NCI-H748 (cell line): ENCODE measurements at regions not wholly inside any gene's neighbourhood (a gene's known extent, or its start where the extent isn't known, plus 50 kb on each side); places are given as distances from the start of the nearest gene placed in this dataset.

Source experiments
- DNase-seq: peaks from one replicate; lab custom pipeline; 2025; ENCODE audit not compliant: unreplicated experiment; lab: John Stamatoyannopoulos, UW

DNA sequence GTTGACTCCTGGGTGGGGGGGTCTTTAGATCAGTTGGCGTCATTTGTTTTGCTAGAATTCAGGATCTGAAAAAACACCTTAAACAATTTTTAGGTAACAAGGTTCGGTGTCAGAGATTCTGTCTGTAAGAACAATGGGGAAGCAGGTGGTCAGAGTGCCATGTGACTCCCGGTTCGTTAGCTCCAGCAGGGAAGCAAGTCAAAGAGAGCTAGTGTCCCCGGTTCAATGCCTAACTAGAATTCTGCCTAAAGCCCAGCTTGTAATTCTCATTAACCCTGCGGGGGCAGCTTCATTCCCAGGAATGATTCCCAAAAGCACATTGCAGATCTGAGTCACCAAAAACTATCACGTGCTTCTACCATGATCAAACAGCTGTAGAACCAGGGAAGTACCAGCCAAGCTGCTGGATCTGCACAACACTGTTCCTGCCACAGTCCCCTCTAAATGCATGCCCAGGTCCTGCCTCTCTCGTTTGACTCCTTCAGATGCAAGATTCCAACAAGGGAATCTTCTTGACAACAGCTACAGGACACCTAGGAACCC, 664.3 kb upstream of the CELF2 start:
- DNase-seq, result no peak

GRCh38 chr10:10359263-10359662, 658.4 kb upstream of the CELF2 start:
- DNase-seq, result no peak

GRCh38 chr10:10361301-10361885, 656.3 kb upstream of the CELF2 start:
- no peak for DNase-seq

GRCh38 chr10:10362800-10363199, 654.9 kb upstream of the CELF2 start:
- DNase-seq, result no peak

GRCh38 chr10:10363217-10363616, 654.5 kb upstream of the CELF2 start:
- no peak for DNase-seq

DNA sequence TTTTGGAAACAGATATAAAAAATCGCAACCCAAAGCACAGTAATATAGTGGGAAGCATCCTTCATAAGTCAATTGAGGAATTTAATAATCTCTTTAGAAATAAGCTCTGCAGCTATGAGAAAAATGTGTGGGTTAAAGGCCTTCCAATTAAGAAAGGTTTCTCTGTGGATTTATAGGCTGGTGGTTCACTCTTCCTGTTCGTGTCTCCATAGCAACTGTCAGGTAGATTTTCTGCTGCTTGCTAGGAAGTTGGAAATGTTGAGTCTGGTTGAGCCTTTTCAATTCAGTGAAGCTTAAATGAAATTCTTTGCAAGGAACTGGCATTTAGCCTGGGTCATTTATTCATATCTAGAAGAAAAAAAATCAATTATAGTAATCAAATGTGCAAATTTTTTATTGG, 652.8 kb upstream of the CELF2 start:
- peak; percentile 30 for DNase-seq

DNA sequence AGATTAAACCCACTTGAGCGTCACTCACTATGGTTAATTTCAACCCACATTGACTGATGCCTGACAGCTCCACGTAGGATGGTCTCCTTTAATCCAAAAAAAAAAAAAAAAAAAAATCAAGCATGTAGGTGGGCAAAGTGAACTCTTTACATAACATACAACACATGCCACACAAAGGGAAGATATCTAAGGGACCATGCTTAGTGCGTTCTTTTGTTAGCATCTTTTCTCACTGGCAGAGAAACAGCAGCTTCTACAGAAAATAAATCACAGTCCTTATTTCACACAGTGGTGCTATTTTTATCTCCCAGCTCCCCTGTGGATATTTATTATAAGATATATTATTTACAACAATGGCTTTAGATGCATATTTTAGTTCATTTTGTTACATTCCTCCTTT, 652.0 kb upstream of the CELF2 start:
- no peak for DNase-seq

GRCh38 chr10:10366836-10367235, 650.8 kb upstream of the CELF2 start:
- no peak for DNase-seq

GRCh38 chr10:10367264-10367663, 650.4 kb upstream of the CELF2 start:
- peak; percentile 83 for DNase-seq

- DNase-seq, result no peak
Measured at GRCh38 chr10:10368951-10369576, 648.6 kb upstream of the CELF2 start.

- DNase-seq, result peak; percentile 71
Measured at GRCh38 chr10:10385831-10386230, 631.8 kb upstream of the CELF2 start.

GRCh38 chr10:10389182-10389581, 628.5 kb upstream of the CELF2 start:
- no peak for DNase-seq

- no peak for DNase-seq
Measured at GRCh38 chr10:10392511-10392910, 625.2 kb upstream of the CELF2 start.

DNA sequence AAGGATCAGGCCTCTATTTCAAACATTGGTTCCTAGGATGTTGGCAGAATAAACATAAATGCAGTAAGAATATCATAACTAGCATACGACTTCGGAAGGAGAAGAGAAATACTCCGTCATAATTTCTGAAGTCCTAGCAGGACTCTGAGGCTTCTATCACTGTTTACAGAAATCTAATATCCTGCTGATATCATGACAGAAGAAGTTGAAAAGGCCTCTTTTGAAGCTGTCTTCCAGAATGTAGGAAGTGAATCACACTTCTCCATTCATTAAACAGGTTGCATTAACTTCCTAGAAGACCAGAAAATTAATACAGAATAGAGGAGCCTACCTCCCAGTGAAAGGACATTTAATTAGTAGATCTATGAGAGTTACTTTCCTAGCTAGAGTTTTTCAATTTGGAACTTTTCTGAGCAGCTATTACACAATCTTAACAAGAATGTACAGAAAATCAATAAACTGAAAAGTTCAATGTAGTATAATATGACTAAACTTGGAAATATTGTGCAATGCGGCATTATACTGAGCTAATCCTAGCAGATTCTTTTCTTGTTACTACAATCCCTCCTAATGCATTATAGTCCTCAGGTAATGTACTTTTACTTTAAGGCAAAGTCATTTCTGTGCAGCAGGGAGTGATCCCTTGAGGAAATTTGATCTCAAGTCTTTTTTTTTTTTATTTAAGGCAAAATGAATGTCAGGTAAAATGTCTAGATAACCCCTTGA, 622.6 kb upstream of the CELF2 start:
- no peak for DNase-seq

GRCh38 chr10:10396601-10397000, 621.1 kb upstream of the CELF2 start:
- no peak for DNase-seq

DNA sequence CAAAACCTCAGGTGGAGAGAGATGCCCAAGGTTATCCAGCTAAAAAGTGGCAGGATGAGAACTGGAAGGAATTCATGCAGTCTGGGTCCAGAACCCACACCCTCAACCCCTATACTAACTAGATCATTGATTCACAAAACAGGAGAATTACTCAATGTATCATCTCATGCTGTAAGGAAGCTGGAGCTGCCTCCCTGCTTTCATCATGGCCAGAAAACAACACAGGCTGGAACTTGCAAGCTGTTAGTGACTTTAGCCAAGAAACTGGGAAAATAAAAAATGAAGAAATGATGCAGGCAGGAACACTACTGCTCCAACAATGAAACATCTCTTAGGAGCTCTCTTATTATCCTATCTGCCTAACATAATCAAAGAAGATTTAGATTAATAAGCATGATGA, 619.8 kb upstream of the CELF2 start:
- DNase-seq, result no peak

DNA sequence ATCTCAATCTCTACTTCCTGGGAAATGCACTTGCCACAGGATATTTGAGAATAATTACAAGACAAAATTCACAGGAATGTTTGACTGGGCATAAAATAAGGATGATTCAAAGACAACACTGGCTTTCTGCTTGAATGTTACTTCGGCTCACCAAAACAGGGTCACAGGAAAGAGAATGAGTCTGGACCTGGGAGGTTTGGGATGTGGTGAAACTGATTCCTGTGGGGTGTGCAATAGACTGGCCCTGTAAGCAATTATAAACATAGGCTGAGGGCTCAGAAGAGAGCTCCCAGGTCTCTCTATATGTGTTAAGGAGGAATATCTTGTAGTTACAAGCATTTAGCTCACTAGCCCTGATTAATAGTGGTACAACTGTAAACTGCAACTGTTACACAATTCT, 613.9 kb upstream of the CELF2 start:
- no peak for DNase-seq

DNA sequence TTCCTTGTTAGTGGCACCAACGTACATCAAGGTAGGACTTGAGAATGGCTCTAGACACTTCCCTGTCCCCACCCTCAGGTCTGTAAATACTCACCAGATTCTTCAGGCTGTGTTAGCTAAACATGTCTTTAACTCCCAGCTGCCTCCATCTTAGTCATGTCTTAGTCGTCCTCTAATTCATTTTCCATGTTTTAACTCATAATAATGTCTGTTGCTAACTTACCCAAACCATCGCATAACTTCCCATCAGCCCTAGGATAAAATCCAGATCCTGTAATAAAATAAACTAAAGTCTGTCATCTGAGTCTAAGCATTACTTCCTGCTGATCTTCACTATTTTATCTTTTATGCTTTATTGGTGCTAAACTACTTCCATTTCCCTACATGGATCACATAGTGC, 600.0 kb upstream of the CELF2 start:
- DNase-seq, result no peak

DNA sequence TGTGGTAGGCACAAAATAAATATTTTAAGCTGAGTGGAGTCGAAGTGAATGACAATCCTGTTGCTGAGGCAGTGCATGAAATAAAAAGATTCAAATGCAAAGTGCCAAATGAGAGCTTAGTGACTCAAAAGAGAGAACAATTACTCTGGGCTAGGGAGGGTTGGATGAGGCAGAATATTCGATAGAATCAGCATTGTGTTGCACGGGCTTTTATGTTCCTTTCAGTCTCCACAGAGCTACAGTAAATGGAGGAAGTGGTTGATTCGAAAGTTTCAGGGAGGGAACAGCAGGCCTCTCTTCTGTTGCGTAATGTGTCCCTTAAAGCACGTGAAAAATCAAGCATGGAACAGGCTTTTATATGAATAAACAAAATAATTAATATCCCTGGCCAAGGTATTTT, 599.3 kb upstream of the CELF2 start:
- no peak for DNase-seq

GRCh38 chr10:10421071-10421470, 596.6 kb upstream of the CELF2 start:
- no peak for DNase-seq

- DNase-seq, result no peak
Measured at GRCh38 chr10:10431422-10432066, 586.1 kb upstream of the CELF2 start.
